ENCODE measurements at regions not wholly inside any gene's neighbourhood (a gene's known extent, or its start where the extent isn't known, plus 50 kb on each side); places are given as distances from the start of the nearest gene placed in this dataset.

- TF ChIP-seq POLR2A (IDR thresholded peaks at IDR 0.05): no peak
- TF ChIP-seq, protein P1, sequence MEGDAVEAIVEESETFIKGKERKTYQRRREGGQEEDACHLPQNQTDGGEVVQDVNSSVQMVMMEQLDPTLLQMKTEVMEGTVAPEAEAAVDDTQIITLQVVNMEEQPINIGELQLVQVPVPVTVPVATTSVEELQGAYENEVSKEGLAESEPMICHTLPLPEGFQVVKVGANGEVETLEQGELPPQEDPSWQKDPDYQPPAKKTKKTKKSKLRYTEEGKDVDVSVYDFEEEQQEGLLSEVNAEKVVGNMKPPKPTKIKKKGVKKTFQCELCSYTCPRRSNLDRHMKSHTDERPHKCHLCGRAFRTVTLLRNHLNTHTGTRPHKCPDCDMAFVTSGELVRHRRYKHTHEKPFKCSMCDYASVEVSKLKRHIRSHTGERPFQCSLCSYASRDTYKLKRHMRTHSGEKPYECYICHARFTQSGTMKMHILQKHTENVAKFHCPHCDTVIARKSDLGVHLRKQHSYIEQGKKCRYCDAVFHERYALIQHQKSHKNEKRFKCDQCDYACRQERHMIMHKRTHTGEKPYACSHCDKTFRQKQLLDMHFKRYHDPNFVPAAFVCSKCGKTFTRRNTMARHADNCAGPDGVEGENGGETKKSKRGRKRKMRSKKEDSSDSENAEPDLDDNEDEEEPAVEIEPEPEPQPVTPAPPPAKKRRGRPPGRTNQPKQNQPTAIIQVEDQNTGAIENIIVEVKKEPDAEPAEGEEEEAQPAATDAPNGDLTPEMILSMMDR (IDR thresholded peaks at IDR 0.05): no peak
These were observed 230.0 kb upstream of the GYPC start for GRCh38 chr2:126425943-126426342.

All from right lobe of liver (tissue), 4 donors.